ENCODE measurements at regions not wholly inside any gene's neighbourhood (a gene's known extent, or its start where the extent isn't known, plus 50 kb on each side); places are given as distances from the start of the nearest gene placed in this dataset.

- TF ChIP-seq EZH2 (IDR thresholded peaks at IDR 0.05; ENCODE audit: low read depth) (no peak), CTCF (conservative IDR thresholded peaks at IDR 0.05) (no peak)
These were observed 205.5 kb downstream of the TFAP2B start for GRCh38 chr6:51024126-51024525.
